ENCODE measurements at regions not wholly inside any gene's neighbourhood (a gene's known extent, or its start where the extent isn't known, plus 50 kb on each side); places are given as distances from the start of the nearest gene placed in this dataset.

GRCh38 chr11:71120471-71120896 lies 131.9 kb downstream of the SHANK2 start:
- H3K4me1 Mint-ChIP-seq (ENCODE audit: low read depth) = no peaks in the 10 kb centered on the region
- intact Hi-C loops (cut with micrococcal nuclease) = no loop called here
- ATAC-seq = no peak
- peak; percentile 9 for DNase-seq
- H3K9me3 Mint-ChIP-seq = no peaks in the 10 kb centered on the region
- H3K4me3 Mint-ChIP-seq = no peak overlapping the region
- POLR2A ChIA-PET = no interaction called here
- H3K27ac Mint-ChIP-seq = no peak overlapping the region
- H3K36me3 Mint-ChIP-seq (ENCODE audit: low read depth) = no peaks in the 10 kb centered on the region
- CTCF ChIA-PET = no interaction called here
- H3K27me3 Mint-ChIP-seq = peaks cover 16% of the 10 kb centered on the region
- no peak for TF ChIP-seq CTCF (IDR thresholded peaks at IDR 0.05)

- Mint-ChIP-seq H3K36me3 (ENCODE audit: low read depth) (no peaks in the 10 kb centered on the region), H3K9me3 (no peaks in the 10 kb centered on the region), H3K4me1 (ENCODE audit: low read depth) (no peaks in the 10 kb centered on the region), H3K4me3 (no peak overlapping the region), H3K27ac (no peak overlapping the region), H3K27me3 (peaks cover 16% of the 10 kb centered on the region)
- POLR2A ChIA-PET = no interaction called here
- CTCF ChIA-PET = no interaction called here
- DNase-seq = no peak
- no peak for TF ChIP-seq CTCF (IDR thresholded peaks at IDR 0.05)
- intact Hi-C loops (cut with micrococcal nuclease) = no loop called here
- ATAC-seq = no peak
These were observed 132.6 kb downstream of the SHANK2 start for GRCh38 chr11:71119656-71120269.

DNA sequence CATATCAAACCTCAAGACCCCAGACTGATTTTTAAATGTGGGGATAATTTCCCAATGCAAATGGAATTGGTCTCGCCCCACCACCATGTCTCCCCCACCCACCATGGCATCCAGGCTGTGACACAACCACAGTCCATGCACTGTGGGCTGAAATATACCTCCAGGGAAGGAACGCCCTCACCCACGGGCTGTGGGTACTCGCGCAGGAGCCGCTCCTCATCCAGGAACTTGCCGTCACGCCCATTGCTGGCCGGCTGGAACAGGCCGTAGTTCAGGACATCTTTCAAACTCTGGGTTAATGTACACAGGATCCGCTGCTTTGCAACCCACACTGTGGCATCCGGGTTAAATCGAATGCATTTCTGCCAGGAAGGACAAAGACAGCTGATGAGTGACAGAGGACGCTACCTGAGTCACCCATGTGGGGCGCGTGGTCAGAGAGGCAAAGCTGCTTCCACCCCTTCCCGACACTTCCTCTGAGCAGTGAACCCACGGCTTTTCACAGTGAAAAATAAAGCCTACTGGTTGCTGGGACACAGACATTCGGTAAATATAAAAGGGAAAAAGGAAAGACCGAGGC lies 133.6 kb downstream of the SHANK2 start:
- ATAC-seq = no peak
- no peaks in the 10 kb centered on the region for H3K9me3 Mint-ChIP-seq
- H3K27me3 Mint-ChIP-seq = peaks cover 21% of the 10 kb centered on the region
- no peak overlapping the region for H3K4me3 Mint-ChIP-seq
- no peak overlapping the region for H3K27ac Mint-ChIP-seq
- CTCF ChIA-PET = no interaction called here
- intact Hi-C loops (cut with micrococcal nuclease) = no loop called here
- no peak for TF ChIP-seq CTCF (IDR thresholded peaks at IDR 0.05)
- no peaks in the 10 kb centered on the region for H3K4me1 Mint-ChIP-seq (ENCODE audit: low read depth)
- no peak for DNase-seq
- no peaks in the 10 kb centered on the region for H3K36me3 Mint-ChIP-seq (ENCODE audit: low read depth)
- POLR2A ChIA-PET = no interaction called here

DNA sequence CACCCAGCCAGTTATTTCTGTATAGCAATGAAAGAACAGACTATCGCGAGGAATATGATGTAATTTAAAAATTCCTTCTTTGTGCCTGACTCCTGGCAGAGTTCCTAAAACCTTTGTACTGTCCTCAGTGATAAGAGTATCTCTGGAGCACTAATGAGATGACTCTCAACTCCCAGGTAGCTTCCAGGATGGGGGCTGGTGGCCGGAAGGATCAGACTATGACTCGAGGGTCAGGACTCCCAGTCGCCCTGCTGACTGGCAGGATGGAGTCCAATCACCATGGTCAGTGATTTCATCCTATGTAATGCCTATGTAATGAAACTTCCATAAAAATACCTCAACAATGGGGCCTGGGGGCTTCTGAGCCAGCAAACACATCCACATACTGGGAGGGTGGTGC lies 135.1 kb downstream of the SHANK2 start:
- no peaks in the 10 kb centered on the region for H3K9me3 Mint-ChIP-seq
- no peak for TF ChIP-seq CTCF (IDR thresholded peaks at IDR 0.05)
- DNase-seq (no peak), ATAC-seq (no peak)
- H3K36me3 Mint-ChIP-seq (ENCODE audit: low read depth) = no peaks in the 10 kb centered on the region
- no peak overlapping the region for H3K4me3 Mint-ChIP-seq
- peaks cover 24% of the 10 kb centered on the region for H3K27me3 Mint-ChIP-seq
- intact Hi-C loops (cut with micrococcal nuclease) = no loop called here
- H3K27ac Mint-ChIP-seq = no peak overlapping the region
- CTCF ChIA-PET = no interaction called here
- H3K4me1 Mint-ChIP-seq (ENCODE audit: low read depth) = no peaks in the 10 kb centered on the region
- POLR2A ChIA-PET = no interaction called here

DNA sequence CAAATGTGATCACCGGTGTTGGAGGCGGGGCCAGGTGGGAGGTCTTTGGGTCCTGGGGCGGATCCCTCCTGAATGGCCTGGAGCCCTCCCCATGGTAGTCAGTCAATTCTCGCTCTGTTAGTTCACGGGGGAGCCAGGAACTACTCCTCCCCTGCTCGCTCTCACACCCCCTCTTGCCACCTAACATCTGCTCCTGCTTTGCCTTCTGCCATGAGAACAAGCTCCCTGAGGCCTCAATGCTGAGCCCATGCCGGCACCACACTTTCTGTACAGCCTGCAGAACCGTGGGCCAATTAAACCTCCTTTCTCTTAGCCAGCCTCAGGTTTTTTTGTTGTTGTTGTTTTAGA lies 135.7 kb downstream of the SHANK2 start:
- TF ChIP-seq CTCF (IDR thresholded peaks at IDR 0.05) = no peak
- CTCF ChIA-PET = no interaction called here
- intact Hi-C loops (cut with micrococcal nuclease) = no loop called here

More for the DNA sequence above, 135.7 kb downstream of the SHANK2 start:
- DNase-seq (no peak), ATAC-seq (no peak)
- Mint-ChIP-seq H3K27ac (no peak overlapping the region), H3K4me1 (ENCODE audit: low read depth) (no peaks in the 10 kb centered on the region), H3K9me3 (no peaks in the 10 kb centered on the region), H3K36me3 (ENCODE audit: low read depth) (no peaks in the 10 kb centered on the region), H3K27me3 (peaks cover 24% of the 10 kb centered on the region), H3K4me3 (no peak overlapping the region)
- POLR2A ChIA-PET = interaction anchor here (0.6 kb wide), 1 partner anchor 42 kb away, joined by 3 read pairs; no protein-coding TSS in a partner anchor

Data from activated CD8-positive, alpha-beta T cell treated with anti-CD3 and anti-CD28 coated beads for 36 hours (primary cell).